ENCODE measurements at regions not wholly inside any gene's neighbourhood (a gene's known extent, or its start where the extent isn't known, plus 50 kb on each side); places are given as distances from the start of the nearest gene placed in this dataset.
A peak's percentile ranks its signal among the peaks of the same experiment; 100 is the strongest.
"Not testable (repeated sequence)": the region's sequence is repeated elsewhere in the genome, so short reads cannot be mapped to it uniquely, and the experiment has no call there.

DNA sequence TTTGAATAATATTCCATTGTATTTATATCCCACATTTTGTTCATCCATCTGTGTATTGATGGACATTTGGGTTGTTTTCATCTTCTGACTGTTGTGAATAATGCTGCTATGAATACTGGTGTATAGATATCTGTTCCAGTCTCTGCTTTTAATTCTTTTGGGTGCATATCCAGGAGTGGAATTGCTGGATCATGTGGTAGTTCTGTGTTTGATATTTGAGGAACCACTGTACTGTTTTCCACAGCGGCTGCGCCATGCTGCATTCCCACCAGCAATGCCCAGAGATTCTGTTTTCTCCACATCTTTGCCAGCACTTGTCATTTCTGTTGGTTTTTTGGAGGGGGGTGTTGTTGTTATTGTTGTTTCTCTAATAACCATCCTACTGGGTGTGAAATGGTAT is 131.6 kb upstream of the KIF26B start:
- no peak for DNase-seq

DNA sequence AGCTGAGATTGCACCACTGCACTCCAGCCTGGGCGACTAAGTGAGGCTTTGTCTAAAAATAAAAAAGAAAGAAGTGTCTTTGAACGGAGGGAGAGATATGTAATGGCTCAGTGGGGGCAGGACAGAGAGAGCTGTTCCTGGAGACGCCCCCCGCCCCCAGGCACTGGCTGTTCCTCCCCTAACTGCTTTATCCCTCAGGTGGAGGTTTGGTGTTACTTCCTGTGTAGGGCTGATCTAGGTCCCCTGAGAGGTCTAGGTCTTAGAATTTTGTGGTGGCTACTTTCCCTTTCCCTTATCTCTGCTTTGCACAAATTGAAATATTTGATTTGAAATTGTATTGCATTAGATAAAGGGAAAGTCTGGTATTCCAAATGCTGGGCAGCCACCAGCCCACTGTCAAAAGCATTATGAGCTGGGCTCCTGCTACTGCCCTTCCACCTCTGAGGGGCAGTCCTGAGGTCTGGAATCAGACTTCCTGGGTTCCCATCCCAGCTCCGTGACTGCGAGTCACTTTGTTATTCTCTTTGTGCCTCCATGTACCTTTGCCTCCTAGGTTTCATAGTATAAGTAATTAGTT is 134.8 kb upstream of the KIF26B start:
- no peak for DNase-seq

DNA sequence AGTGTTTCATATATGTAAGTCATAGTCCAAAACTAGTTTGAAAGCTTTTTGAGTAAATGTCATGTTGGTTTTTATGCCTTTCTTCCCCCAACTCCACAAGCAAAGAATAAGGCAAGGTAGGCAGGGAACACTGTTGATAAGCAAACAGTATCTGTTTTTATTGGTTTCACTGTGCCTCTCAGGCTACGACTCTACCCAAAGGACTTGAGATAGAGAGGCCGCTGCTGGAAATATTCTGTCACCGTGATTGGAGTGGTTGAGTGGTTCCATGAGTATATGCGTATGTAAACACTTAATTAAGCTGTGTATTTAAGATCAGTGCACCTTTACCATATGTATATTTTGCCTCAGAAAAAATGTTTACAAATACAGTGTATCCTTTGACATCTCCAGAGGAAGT is 138.1 kb upstream of the KIF26B start:
- DNase-seq: no peak

DNA sequence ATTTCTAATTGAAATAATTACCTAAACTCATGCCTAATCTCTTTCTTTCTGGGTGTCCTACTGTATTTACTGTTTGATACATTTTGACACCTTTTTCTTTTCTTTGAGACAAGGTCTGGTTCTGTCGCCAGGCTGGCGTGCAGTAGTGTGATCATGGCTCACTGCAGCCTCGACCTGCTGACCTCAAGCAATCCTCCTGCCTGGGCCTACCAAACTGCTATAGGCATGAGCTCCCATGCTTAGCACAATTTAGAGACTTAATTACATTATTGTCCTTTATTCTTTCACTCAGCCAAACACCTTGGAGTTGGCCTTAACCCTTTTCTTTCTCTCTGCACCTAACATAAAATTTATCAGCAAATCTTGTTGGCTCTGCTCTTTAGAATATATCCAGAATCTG is 139.8 kb upstream of the KIF26B start:
- no peak for DNase-seq

DNA sequence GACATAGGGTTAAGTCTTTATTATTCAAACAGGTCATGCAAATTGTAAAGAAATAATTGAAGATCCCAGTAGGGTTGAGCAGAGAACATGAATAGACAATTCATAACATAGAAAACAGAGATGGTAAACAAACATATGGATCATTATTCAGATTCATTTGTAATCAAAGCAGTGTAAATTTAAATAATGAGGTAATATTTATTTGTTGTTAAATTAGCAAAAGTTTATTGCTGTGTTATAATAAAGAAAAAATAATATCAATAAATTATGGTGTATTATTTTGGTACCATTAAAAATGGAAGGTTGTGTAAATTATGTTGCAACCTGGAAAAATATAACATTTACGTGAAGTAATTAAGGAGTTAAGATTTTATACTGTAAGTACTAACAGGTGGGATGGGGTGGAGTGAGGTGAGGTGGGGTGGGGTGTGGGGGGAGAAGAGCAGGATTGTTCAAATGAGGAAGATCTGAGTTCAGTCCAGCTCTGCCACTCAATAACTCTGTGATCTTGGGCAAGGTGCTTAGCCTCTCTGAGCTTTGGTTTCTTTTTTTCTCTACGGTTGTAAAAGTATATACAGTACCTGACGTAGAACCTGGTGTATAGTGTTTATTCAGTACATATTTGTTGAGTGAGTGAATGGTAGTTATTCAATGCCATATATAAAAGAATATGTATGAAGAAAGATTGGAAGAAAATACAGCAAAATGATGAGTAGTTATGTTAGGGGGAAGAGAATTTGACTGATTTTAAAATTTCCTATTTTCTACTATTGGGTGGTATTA is 140.3 kb upstream of the KIF26B start:
- no peak for DNase-seq

DNA sequence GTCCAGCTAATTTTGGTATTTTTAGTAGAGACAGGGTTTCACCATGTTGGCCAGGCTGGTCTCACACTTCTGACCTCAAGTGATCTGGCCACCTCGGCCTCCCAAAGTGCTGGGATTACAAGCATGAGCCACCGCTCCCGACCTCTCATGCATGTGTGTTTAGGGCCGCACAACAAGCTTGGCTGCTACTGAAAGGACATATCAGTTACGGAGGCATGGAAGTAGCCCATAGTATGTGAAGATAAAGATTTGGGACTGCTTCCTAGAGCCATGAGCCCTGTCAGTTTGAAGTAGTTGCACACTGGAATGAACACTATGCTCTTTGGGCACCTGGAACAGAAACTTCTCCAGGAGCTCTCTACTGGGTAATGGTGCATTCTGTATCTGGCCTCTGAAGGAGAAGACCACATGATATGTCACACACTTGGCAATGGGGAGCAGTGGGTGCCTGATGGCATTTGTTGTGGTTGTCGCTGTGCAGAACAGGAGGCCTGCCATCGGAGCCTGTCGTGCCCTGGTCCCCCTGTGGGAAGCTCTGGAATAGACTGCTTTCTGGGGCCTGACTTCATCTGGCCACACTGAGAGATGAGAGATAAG is 144.7 kb upstream of the KIF26B start:
- no peak for DNase-seq

DNA sequence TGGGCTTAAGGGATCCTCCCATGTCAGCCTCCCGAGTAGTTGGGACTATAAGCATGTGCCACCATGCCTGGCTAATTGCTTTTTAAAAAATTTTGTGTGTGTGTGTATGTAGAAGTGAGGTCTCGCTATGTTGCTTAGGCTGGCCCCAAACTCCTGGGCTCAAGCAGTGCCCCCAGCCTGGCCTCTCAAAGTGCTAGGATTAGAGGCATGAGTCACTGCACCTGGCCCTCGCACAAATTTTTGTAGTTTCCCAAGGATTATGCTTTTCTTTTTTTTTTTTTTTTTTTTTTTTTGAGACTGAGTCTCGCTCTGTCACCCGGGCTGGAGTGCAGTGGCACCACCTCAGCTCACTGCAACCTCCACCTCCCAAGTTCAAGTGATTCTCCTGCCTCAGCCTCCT is 144.4 kb upstream of the HNRNPU start:
- peak; percentile 5 for DNase-seq

DNA sequence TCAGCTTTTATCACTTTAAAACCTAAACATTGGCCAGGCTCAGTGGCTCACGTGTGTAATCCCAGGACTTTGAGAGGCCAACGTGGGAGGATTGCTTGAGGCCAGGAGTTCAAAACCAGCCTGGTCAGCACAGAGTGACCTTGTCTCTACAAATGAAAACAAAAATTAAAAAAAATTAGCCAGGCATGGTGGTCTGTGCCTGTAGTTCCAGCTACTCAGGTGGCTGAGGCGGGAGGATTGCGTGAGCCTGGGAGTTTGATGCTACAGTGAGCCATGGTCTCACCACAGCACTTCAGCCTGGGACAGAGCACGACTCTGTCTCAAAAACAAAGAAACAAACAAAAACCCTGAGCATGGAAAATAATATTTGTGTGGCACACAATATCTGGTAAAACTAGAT is 143.5 kb upstream of the HNRNPU start:
- DNase-seq: no peak

DNA sequence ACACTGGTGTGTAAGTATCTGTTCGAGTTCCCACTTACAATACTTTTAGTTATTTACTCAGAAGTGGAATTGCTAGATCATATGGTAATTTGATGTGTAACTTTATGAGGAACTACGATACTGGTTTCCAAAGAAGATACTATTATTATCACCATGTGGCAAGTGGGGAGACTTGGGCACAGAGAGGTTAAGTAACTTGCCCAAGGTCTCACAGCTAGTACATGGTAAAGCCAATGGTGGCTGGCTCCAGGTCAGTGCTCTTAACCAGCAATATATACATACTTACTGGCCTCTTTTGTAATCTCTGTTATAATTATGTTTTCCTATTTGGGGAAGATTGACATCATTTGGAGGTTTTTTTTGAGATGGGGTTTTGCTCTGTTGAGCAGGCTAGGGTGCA is 138.9 kb upstream of the HNRNPU start:
- DNase-seq: no peak

DNA sequence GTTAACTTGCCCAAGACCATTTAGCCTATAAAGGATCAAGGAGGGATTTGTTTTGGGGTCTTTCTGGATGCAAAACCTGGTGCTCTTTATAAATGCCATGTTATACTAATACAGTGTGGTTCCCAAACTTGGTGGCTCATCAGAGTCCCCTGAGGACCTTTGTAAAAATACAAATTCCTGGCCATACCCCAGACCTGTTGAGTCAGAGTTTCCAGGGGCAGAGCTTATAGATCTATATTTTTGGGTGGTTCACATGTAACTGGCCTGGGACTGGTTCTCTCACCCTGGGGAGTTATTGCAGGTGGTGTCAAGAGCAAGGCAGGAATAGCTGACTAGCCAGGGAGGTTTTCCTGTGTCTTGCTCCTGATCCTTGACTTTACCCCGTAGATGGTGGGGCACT is 136.9 kb upstream of the HNRNPU start:
- no peak for DNase-seq

DNA sequence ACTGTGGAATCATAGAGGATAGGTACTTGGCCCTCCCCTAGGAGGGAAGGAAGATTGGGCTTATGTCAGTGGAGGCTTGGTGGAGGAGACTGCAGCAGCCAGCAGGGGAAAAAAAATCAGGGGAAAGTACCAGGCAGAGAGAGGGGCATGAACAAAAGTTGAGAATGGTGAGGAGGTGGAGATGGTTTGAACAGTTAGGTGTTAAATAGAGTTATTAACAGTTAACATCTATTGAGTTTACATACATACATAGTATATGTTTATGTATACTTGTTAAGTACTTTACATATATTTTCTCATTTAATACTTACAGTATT is 136.5 kb upstream of the HNRNPU start:
- DNase-seq: no peak

DNA sequence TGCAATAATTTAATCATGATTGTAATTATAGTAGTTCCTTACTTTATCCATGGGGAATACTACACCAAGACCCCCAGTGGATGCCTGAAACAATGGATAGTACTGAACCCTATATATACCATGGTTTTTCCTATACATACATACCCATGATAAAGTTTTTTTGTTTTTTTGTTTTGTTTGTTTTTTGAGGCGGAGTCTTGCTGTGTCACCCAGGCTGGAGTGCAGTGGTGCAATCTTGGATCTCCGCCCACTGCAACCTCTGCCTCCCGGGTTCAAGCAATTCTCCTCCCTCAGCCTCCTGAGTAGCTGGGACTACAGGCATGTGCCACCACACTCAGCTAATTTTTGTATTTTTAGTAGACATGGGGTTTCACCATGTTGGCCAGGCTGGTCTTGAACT is 135.3 kb upstream of the HNRNPU start:
- not testable (repeated sequence) for DNase-seq

DNA sequence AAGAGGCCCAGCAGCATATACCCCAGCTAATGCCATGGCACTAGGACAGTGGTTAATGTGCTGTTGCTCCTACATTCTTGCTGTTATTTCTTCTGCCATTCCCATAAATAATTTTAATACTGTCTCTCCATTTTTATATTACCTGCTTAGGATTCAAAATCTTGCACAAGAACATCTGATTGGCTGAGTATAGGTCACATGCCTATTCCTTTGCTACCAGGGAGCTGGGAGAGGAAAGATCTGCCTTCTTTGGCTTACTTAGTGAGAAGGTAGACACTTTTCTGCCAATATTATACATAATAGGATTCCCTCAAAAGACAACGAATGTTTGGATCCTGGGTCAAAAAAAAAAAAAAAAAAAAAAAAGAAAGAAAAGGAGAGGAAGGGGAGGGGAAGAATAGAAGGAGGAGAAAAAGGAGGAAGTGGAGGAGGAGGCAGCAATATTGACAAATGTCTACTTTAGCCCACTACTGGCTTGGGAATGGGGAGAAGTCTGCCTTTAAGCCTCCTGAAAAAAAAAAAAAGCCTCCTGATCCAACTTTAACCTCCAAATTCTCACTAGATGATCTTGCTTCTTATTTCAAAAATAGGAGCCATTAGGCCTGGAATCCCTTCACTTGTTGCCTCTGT is 134.5 kb upstream of the HNRNPU start:
- no peak for DNase-seq

DNA sequence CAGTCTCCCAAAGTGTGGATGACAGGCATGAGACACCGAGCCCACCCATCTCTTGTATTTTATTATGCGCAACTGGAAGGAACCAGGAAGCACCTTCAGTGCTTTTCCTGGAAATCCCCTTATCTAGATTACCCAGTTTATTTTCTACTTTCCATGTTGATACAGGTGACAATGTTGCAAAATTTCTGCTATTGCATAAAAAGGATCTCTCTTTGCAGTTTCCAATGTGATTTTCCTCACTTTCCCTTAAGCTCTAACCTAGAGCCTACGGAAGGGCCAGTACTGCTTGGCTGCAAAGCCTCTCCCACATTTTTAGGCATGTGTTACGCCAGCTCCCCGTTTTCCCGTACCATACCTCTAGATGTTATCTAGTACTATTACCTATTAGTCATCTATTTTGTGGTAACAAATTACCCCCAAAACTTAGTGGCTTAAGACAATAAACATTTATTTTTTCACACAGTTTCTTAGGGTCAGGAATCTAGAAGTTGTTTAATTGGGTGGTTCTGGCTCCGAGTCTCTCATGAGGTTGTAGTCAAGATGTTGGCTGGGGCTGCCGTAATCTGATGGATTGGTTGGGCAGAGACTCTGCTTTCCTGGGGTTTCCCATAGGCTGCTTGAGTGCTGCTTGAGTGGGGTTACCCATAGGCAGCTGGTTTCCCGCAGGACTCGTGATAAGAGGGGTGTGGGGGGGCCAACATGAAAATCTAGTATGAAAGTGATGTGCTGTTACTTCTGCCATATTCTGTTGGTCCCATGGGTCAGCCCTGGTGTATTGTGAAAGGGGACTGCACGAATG is 131.5 kb upstream of the HNRNPU start:
- DNase-seq: no peak

DNA sequence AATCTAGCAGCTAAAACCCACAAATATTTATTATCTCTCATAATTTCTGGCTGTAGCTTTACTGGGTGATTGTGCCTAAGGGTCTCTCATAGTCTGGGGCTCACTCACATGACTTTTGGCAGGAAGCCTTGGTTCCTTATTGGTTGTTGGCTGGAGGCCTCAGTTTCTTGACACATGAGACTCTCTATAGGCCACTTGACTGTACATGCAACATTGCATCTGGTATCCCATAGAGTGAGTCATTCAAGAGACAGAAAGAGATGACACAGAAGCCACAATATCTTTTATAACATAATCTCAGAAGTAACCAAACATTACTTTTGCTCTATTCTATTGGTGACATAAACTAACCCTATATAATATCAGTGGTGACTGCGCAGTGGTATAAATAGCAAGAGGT is 128.5 kb upstream of the HNRNPU start:
- no peak for DNase-seq

DNA sequence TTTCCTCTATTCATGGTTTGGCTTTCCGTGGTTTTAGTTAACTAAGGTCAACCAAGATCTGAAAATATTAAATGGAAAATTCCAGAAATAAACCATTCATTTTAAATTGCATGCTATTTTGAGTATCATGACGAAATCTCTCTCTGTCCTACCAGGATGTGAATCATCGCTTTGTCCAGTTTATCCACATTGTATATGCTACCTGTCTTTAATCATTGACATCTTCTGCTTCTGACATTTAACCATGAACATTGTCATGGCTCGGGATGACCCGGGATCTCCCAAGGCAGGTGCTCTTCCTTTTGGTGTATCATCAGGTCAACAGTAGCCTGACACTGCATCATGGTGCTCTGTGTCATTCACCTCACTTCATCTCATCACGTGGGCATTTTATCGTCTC is 125.5 kb upstream of the HNRNPU start:
- no peak for DNase-seq

DNA sequence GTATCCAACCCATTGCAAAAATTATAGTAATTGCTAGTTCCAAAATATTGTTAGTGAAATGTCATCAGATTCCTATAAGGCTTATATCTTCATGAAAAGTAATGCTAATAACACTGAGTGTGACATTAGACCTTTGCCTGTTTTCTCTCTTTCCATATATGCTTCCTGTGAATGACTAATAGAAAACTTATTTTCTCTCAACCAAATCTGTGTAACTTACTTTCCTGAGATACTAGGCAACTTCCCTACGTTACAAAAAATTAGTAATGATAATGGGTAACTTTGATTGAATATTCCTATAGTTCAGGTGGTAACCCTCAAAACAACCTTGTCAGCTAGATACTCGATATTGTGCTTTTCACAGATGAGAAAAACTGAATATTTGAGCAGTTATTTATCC is 124.2 kb upstream of the HNRNPU start:
- no peak for DNase-seq

DNA sequence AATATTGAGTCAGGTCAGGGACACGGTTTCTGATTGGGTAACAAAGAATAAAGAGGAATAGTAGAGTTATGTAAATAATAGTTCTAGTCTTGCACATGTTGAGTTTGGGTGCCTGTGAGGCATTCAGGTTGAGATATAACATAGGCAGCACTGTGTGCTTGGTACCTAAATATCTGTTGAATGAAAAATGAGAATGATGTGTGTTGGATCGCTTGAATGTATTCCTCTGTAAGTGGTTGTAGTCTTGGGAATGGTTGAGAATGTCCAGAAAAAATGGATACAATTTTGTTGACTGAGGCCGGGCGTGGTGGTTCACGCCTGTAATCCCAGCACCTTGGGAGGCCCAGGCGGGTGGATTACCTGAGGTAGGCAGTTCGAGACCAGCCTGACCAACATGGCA is 116.3 kb upstream of the HNRNPU start:
- DNase-seq: no peak

DNA sequence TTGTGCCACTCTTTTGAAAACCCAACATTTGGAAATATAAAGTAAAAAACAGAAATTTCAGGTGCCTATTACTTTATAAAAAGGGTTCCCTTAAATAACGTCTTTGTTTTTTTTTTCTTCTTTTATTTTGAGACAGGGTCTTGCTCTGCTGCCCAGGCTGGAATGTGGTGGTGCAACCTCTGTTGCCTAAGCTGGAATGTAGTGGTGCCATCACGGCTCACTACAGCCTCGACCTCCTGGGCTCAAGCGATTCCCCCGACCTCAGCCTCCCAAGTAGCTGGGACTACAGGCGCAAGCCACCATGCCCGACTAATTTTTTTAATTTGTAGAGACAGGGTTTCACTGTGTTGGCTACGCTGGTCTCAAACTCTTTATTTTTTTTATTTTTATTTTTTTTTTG is 110.2 kb upstream of the HNRNPU start:
- no peak for DNase-seq

DNA sequence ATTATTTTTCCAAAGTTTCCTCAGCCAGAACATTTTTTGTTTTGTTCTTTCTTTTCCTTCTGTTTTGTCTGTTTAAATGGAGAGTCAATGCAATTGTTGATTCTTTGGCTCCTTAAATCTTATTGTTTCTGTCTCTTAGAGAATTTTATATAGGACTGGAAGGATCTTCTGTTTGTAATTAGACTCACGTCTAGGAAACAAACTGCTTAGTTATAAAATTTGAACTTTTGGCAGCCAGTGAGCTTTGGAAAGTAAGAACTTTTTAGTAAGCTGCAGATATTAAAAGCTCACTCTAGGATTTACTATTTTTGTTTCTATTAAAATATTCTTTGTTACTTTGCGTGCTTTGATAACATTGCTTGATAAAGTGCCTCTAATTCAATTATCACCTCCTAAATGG is 109.8 kb upstream of the HNRNPU start:
- DNase-seq: peak; percentile 42

DNA sequence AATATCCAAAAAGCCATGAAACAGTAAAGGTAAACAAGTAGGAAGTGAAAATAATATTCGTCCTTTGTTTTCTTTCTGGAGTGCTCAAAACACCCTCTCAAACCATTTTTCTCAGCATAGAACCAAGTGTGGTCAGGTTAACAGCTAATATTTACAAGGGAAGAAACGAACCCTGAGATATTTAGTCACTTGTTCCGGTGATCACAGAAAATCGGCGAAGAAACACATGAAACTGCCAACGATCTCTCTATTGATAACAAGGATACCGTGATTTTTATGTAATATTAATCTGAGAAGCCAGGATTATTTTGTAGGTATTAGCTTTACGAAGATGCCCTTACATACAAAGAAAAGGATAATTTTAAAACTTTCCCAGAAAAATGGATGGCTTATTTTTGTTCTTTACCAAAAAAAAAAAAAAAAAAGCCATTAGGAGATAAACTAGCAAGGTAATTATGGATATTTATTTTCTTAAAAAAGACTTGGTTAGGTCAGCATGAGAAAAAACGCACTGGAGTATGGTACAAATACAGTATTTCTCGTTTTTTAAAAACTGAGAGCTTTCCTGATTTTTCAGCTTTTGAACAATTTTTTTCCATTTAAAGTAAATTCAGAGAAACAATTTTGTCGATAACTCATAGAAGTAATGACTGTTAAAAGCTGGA is 107.3 kb upstream of the HNRNPU start:
- DNase-seq: no peak
